ENCODE measurements at regions not wholly inside any gene's neighbourhood (a gene's known extent, or its start where the extent isn't known, plus 50 kb on each side); places are given as distances from the start of the nearest gene placed in this dataset.

DNA sequence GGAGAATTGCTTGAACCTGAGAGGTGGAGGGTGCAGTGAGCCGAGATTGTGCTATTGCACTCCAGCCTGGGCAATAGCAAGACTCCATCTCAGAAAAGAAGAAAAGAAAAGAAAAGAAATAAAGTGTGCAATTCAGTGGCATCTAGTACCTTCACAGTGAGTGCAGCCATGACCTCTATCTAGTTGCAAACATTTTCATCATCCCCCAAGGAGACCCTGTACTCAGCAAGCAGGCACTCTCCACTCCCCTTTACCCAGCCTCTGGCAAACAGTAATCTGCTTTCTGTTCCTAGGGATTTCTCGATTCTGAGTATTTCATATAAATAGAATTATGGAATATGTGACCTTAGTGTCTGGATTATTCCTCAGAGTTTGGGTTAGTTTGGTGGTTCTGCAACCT is 130.4 kb upstream of the ARL4C start:
- TF ChIP-seq, protein P1, sequence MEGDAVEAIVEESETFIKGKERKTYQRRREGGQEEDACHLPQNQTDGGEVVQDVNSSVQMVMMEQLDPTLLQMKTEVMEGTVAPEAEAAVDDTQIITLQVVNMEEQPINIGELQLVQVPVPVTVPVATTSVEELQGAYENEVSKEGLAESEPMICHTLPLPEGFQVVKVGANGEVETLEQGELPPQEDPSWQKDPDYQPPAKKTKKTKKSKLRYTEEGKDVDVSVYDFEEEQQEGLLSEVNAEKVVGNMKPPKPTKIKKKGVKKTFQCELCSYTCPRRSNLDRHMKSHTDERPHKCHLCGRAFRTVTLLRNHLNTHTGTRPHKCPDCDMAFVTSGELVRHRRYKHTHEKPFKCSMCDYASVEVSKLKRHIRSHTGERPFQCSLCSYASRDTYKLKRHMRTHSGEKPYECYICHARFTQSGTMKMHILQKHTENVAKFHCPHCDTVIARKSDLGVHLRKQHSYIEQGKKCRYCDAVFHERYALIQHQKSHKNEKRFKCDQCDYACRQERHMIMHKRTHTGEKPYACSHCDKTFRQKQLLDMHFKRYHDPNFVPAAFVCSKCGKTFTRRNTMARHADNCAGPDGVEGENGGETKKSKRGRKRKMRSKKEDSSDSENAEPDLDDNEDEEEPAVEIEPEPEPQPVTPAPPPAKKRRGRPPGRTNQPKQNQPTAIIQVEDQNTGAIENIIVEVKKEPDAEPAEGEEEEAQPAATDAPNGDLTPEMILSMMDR (IDR thresholded peaks at IDR 0.05): no peak
- no peak for TF ChIP-seq POLR2A (IDR thresholded peaks at IDR 0.05)

Data from lower leg skin (tissue), 3 donors.